Ectodermal cell (in vitro differentiated cells): ENCODE measurements at regions not wholly inside any gene's neighbourhood (a gene's known extent, or its start where the extent isn't known, plus 50 kb on each side); places are given as distances from the start of the nearest gene placed in this dataset.

Experiments used
- H3K27ac ChIP-seq: 2 replicates; pipeline ENCODE4 v1.7.0; 2013; ENCODE audit warnings: mild to moderate bottlenecking, low read depth, low read length; ENCODE audit not compliant: insufficient read depth, poor library complexity, severe bottlenecking
- H3K27me3 ChIP-seq: 2 replicates; pipeline ENCODE4 v1.7.0; 2013; ENCODE audit warnings: mild to moderate bottlenecking, low read length; ENCODE audit not compliant: insufficient read depth, control insufficient read depth, poor library complexity, severe bottlenecking
- H3K36me3 ChIP-seq: one replicate; pipeline ENCODE4 v1.7.0; 2013; ENCODE audit warnings: low read length; ENCODE audit not compliant: control insufficient read depth, insufficient read depth
- H3K4me1 ChIP-seq: one replicate; pipeline ENCODE4 v1.7.0; 2013; ENCODE audit warnings: low read length; ENCODE audit not compliant: control insufficient read depth, insufficient read depth
- H3K4me3 ChIP-seq: 2 replicates; pipeline ENCODE4 v1.7.0; 2013; ENCODE audit warnings: low read depth, low read length, control low read depth; ENCODE audit not compliant: insufficient read depth
- H3K9me3 ChIP-seq: 2 replicates; pipeline ENCODE4 v1.7.0; 2013; ENCODE audit warnings: mild to moderate bottlenecking, low read length, moderate library complexity; ENCODE audit not compliant: control insufficient read depth
- WGBS, 2 experiments: methylation state at CpG; one replicate each; pipeline ENCODE4 v1.1.7; 2013; ENCODE audit warnings: missing lambda C conversion rate in 2 of 2; 5-methylcytosine and 5-hydroxymethylcytosine counted together

GRCh38 chr7:81608748-81609382, 161.0 kb downstream of the HGF start:
- no peak overlapping the region for H3K4me3 ChIP-seq
- no peaks in the 10 kb centered on the region for H3K27me3 ChIP-seq
- 92% methylated on average over 2 to 6 of the region's 6 CpGs for WGBS, 2 experiments
- H3K27ac ChIP-seq, result no peak overlapping the region
- no peaks in the 10 kb centered on the region for H3K36me3 ChIP-seq
- no peaks in the 10 kb centered on the region for H3K4me1 ChIP-seq
- no peaks in the 10 kb centered on the region for H3K9me3 ChIP-seq

GRCh38 chr7:81607987-81608386, 161.9 kb downstream of the HGF start:
- Histone ChIP-seq H3K27ac (no peak overlapping the region), H3K4me3 (no peak overlapping the region), H3K36me3 (no peaks in the 10 kb centered on the region), H3K9me3 (no peaks in the 10 kb centered on the region), H3K4me1 (no peaks in the 10 kb centered on the region), H3K27me3 (no peaks in the 10 kb centered on the region)

- Histone ChIP-seq H3K4me1 (no peaks in the 10 kb centered on the region), H3K27ac (no peak overlapping the region), H3K4me3 (no peak overlapping the region), H3K27me3 (no peaks in the 10 kb centered on the region), H3K36me3 (no peaks in the 10 kb centered on the region), H3K9me3 (no peaks in the 10 kb centered on the region)
- 96 to 100% methylated on average over 1 to 3 of the region's 3 CpGs for WGBS, 2 experiments
These were observed 163.6 kb downstream of the HGF start for GRCh38 chr7:81606078-81606863.

- Histone ChIP-seq H3K36me3 (no peaks in the 10 kb centered on the region), H3K9me3 (no peaks in the 10 kb centered on the region), H3K27me3 (no peaks in the 10 kb centered on the region), H3K27ac (no peak overlapping the region), H3K4me3 (no peak overlapping the region), H3K4me1 (no peaks in the 10 kb centered on the region)
- 94 to 98% methylated on average over 4 of the region's 4 CpGs for WGBS, 2 experiments
These were observed 164.4 kb downstream of the HGF start for GRCh38 chr7:81605493-81605892.

GRCh38 chr7:81604808-81605174, 165.1 kb downstream of the HGF start:
- H3K9me3 ChIP-seq, result no peaks in the 10 kb centered on the region
- no peaks in the 10 kb centered on the region for H3K4me1 ChIP-seq
- 85 to 94% methylated on average over 1 of the region's 2 CpGs for WGBS, 2 experiments
- H3K4me3 ChIP-seq, result no peak overlapping the region
- H3K27ac ChIP-seq, result no peak overlapping the region
- no peaks in the 10 kb centered on the region for H3K36me3 ChIP-seq
- no peaks in the 10 kb centered on the region for H3K27me3 ChIP-seq

GRCh38 chr7:81604075-81604807, 165.6 kb downstream of the HGF start:
- no peak overlapping the region for H3K27ac ChIP-seq
- no peaks in the 10 kb centered on the region for H3K9me3 ChIP-seq
- WGBS, 2 experiments, result 95% methylated on average over 11 of the region's 12 CpGs
- no peaks in the 10 kb centered on the region for H3K36me3 ChIP-seq
- no peak overlapping the region for H3K4me3 ChIP-seq
- H3K27me3 ChIP-seq, result no peaks in the 10 kb centered on the region
- H3K4me1 ChIP-seq, result no peaks in the 10 kb centered on the region

- Histone ChIP-seq H3K4me1 (no peaks in the 10 kb centered on the region), H3K4me3 (no peak overlapping the region), H3K27ac (no peak overlapping the region), H3K27me3 (no peaks in the 10 kb centered on the region), H3K9me3 (no peaks in the 10 kb centered on the region), H3K36me3 (no peaks in the 10 kb centered on the region)
- 92 to 97% methylated on average over 1 to 2 of the region's 2 CpGs for WGBS, 2 experiments
These were observed 169.2 kb downstream of the HGF start for GRCh38 chr7:81600608-81601007.

GRCh38 chr7:81598951-81599350, 170.9 kb downstream of the HGF start:
- no peaks in the 10 kb centered on the region for H3K9me3 ChIP-seq
- H3K4me3 ChIP-seq, result no peak overlapping the region
- WGBS, 2 experiments, result no CpG with 5 or more reads among the region's 1 CpG
- H3K27me3 ChIP-seq, result no peaks in the 10 kb centered on the region
- no peaks in the 10 kb centered on the region for H3K36me3 ChIP-seq
- H3K27ac ChIP-seq, result no peak overlapping the region
- H3K4me1 ChIP-seq, result no peaks in the 10 kb centered on the region

GRCh38 chr7:81594767-81595166, 175.1 kb downstream of the HGF start:
- Histone ChIP-seq H3K4me3 (no peak overlapping the region), H3K9me3 (no peaks in the 10 kb centered on the region), H3K36me3 (no peaks in the 10 kb centered on the region), H3K4me1 (no peaks in the 10 kb centered on the region), H3K27me3 (no peaks in the 10 kb centered on the region), H3K27ac (no peak overlapping the region)
- WGBS, 2 experiments, result 92 to 96% methylated on average over 1 of the region's 1 CpG

GRCh38 chr7:81590131-81590530, 179.7 kb downstream of the HGF start:
- 94 to 99% methylated on average over 5 of the region's 5 CpGs for WGBS, 2 experiments
- no peaks in the 10 kb centered on the region for H3K27me3 ChIP-seq
- no peaks in the 10 kb centered on the region for H3K4me1 ChIP-seq
- no peaks in the 10 kb centered on the region for H3K9me3 ChIP-seq
- H3K27ac ChIP-seq, result no peak overlapping the region
- H3K36me3 ChIP-seq, result no peaks in the 10 kb centered on the region
- no peak overlapping the region for H3K4me3 ChIP-seq
